ENCODE measurements at regions not wholly inside any gene's neighbourhood (a gene's known extent, or its start where the extent isn't known, plus 50 kb on each side); places are given as distances from the start of the nearest gene placed in this dataset.

DNA sequence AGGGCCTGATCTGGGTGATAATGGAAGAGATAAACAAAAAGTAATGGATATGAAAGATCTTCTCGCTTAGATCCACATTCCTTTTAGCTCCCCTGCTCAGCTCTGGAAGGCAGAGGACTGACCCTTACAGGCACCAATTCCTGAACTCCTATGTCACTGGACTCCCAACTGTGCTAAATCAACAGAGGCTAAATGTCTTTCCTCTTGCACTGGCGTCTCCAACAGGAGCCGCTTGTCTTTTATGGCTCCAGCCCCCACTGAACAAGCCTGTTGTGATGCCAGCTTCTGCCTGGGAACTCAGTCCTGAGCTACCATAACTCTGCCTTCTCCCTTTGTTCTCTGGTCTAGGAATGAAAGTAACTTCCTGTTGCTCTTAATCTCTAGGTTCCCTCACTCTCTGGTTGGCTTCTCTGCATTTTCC lies 142.1 kb upstream of the COL11A1 start:
- peak; percentile 10 for DNase-seq (ENCODE audit: low spot score)

GRCh38 chr1:103248417-103249102 lies 140.2 kb upstream of the COL11A1 start:
- DNase-seq (ENCODE audit: low spot score), result no peak

DNA sequence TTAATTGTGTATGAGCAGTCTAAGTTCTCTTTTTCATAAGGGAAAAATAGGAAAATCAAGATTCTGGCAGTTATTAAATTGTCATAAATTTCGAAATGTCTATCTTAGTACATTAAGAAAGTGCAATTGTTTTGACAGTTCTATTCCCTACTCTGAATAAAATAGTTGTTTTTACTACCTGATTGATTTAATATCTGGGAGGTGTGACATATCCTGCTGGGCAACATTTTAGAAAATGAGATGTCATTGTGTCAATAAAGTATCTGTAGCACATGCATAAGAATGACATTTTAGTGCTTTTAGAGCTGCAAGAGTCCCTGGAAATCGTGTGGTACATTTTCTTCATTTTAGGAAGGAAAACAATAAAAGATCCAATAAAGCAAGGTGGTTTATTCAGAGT lies 139.2 kb upstream of the COL11A1 start:
- no peak for DNase-seq (ENCODE audit: low spot score)

DNA sequence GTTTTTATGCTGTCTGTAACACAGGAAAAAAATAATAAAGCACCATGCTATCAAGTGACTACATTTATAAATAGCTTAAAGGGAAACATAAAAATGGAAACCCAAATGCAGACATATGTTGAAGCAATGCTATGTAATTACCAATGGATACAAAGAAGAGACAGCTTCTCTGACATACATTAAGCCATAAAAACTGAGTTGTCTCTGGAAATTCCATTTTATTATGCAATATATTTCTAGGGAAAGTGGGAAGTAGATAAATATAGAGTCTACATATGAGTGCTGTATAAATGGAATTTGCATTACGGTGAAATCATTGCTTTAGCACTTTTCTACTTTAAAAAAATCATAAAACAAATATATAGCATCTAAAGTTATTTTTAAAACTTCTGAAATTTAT lies 135.2 kb upstream of the COL11A1 start:
- DNase-seq (ENCODE audit: low spot score), result no peak

- DNase-seq (ENCODE audit: low spot score), result no peak
These were observed 130.7 kb upstream of the COL11A1 start for GRCh38 chr1:103239034-103239433.

DNA sequence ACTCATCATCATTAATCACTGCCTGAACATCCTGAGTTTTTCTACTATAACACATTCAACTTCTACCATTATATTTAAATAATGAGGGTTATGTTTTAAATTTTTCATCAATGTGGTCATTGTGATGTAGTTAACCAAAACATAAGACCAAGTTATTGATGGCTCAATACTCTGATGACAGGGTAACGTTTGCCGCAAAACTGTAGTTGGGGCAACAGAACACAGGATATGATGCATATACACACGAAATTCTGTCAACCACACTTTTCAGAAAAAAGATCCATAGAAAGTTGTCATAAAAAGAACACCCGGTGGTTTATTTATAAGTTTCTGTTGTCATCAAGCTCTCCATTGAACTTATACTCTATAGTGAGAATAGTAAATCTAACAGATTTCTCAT lies 121.7 kb upstream of the COL11A1 start:
- no peak for DNase-seq (ENCODE audit: low spot score)

DNA sequence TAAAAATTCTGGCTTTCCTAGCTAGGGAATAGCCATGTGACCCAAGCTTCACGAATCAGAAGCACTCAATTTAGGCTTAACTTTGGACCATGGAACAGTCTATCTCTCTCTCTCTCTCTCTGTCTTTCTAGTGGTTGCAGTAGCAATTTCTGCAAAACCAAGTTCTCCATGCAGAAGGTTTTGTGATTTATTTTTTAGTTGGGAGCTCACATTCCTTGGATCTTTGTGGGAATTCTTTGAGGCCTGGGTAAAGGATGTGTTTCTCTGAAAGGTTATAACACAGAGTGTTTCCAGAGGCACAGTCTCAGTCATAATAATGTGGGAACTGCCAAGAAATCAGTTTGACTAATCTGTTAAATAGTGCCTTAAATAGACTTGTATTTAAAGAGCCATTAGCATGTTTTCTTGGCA lies 112.3 kb upstream of the COL11A1 start:
- peak; percentile 19 for DNase-seq (ENCODE audit: low spot score)

DNA sequence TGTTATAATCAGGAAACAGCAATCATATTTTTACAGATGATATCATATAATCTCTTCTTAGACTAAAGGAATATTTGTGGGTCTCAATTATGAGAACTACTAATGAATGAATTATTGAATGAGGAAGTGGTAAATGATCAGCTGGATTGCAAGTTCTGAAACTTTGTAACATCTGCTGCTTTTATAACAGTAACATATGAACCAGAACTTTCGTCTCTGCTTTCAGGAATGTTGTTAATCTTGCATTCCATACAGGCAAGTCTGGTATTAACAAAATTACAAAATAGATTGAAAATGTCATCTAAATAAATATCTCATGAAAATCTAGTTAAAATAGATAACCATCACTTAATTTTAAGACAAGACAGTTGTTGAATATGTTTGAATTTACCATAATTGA lies 110.5 kb upstream of the COL11A1 start:
- no peak for DNase-seq (ENCODE audit: low spot score)

GRCh38 chr1:103218369-103218768 lies 110.0 kb upstream of the COL11A1 start:
- no peak for DNase-seq (ENCODE audit: low spot score)

- DNase-seq (ENCODE audit: low spot score), result no peak
These were observed 102.8 kb upstream of the COL11A1 start for GRCh38 chr1:103211073-103211472.

DNA sequence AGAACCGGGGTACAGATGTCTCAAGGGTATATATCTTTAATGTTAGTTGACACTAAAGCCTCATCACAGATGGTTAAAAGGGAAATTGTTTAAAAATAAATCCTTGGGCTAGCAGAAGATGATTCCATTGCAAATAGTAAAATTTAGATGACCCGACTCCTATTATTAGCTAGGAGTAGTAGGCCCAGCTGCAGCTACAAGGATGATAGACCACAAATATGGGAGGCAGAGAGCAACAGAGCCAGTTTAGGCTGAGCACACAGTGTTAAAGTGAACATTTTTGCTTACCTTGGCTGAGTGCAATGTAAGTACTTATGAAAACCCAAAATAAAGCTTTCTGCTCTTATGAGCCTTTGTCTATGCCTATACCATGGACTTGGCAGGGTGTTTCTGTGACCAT lies 100.5 kb upstream of the COL11A1 start:
- no peak for DNase-seq (ENCODE audit: low spot score)

GRCh38 chr1:103199001-103199400 lies 90.7 kb upstream of the COL11A1 start:
- no peak for DNase-seq (ENCODE audit: low spot score)

GRCh38 chr1:103198076-103198475 lies 89.8 kb upstream of the COL11A1 start:
- no peak for DNase-seq (ENCODE audit: low spot score)

DNA sequence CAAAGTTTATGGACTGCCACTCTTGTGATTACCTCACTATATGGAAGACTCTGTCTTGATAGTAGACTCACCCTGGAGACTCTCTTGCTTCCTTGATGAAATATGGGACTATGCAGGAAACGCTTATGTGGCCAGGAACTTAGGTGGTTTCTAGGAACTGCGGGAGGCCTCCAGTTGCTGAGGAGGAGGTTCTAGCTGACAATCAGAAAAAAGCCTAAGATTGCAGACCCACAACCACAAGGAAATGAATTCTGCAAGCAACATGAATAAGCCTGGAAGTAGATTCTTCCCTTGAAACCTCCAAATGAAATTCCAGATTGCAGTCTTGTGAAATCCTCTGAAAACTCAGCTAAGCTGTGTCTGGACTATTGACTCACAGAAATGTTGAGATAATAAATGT lies 88.9 kb upstream of the COL11A1 start:
- DNase-seq (ENCODE audit: low spot score), result peak; percentile 9

- no peak for DNase-seq (ENCODE audit: low spot score)
These were observed 86.7 kb upstream of the COL11A1 start for GRCh38 chr1:103194984-103195383.

GRCh38 chr1:103194060-103194459 lies 85.7 kb upstream of the COL11A1 start:
- no peak for DNase-seq (ENCODE audit: low spot score)

GRCh38 chr1:103191327-103191726 lies 83.0 kb upstream of the COL11A1 start:
- no peak for DNase-seq (ENCODE audit: low spot score)

- no peak for DNase-seq (ENCODE audit: low spot score)
These were observed 82.4 kb upstream of the COL11A1 start for GRCh38 chr1:103190766-103191165.

GRCh38 chr1:103187673-103188072 lies 79.4 kb upstream of the COL11A1 start:
- DNase-seq (ENCODE audit: low spot score), result no peak

DNA sequence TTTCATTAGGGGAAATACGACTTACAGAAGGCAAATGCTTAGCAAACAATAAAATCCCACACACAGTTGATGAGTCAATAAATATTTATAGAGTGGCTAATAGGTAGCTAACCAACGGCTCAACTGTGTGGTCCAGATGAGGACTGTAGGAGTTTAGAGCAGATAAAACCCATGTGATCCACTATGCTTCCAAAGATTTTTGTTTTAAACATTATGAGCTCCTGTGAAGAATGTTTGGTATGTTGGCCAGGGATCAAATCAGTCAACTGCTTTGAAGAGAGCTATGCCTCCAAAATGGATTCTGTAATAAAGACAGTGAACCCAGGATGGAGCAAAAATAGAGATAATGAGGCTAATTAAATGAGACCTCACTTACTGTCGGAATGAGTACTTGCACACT lies 72.3 kb upstream of the COL11A1 start:
- peak; percentile 18 for DNase-seq (ENCODE audit: low spot score)

GRCh38 chr1:103177108-103177775 lies 68.9 kb upstream of the COL11A1 start:
- no peak for DNase-seq (ENCODE audit: low spot score)

DNA sequence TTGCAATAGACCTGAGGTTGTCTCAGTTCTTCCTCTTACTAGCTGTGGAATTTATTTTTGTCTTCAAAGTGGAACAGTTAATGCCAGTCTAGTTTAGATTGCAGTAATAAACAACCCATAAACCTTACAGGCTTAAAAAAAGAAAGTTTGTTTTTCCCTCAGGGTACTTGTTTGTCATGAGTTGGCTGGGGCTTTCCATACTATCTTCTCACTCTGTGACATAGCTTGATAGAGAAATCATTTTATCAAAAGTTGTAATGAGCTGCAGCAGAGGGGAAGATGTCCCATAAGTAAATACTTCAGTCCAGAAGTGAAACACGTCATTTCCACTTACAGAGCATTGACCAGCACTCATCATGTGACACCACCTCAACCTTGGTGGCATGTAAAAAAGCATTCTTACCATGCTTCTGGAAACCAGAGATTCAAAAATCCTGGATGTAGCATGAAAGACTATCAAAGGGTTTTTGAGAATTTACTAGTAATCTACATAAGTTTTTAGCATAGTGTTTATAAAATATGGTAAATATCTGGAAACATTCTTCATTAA lies 62.8 kb upstream of the COL11A1 start:
- DNase-seq (ENCODE audit: low spot score), result peak; percentile 14

DNA sequence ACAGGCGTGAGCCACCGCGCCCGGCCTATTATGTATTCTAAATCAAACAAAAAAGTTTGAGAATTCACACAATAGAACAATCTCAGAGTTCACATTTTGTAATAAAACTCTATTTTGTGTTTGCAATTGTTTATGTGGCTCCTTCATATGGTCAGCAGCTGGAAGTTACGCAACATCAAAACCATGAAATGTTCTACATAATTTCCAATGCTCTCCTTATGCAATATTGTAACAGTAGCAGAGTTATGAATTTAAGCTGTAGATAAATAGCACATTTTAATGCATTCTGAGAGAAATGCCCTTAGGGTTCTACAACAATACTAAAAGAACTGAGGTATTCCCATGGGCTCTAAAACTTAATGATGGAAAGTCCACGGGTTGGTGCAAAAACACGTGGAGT lies 62.3 kb upstream of the COL11A1 start:
- no peak for DNase-seq (ENCODE audit: low spot score)

Data from H4 (cell line).